H1 (cell line): ENCODE measurements at regions not wholly inside any gene's neighbourhood (a gene's known extent, or its start where the extent isn't known, plus 50 kb on each side); places are given as distances from the start of the nearest gene placed in this dataset.

Experiments
- CTCF ChIA-PET: fragments of 300-600 bp; sonication (Branson Sonifier 250); formaldehyde crosslinking; loops from one replicate; lab custom pipeline; 2021; ENCODE audit not compliant: partially characterized antibody; lab: Charles Lee
- POLR2A ChIA-PET: fragments of 300-600 bp; sonication (Branson Sonifier 250); formaldehyde crosslinking; loops from one replicate; lab custom pipeline; 2021; ENCODE audit warnings: inconsistent platforms; ENCODE audit not compliant: partially characterized antibody; lab: Charles Lee
- DNase-seq, 2 experiments: peaks; one replicate each; pipeline versions ENCODE4 v3.0.0 to v3.0.0-alpha.2; 2010 to 2022; ENCODE audit warnings: low spot score in 2 of 2, low read depth in 1 of 2, mixed read lengths in 1 of 2
- FAIRE-seq: peaks from 2 replicates; lab custom pipeline; 2011; peaks lifted over from hg19 to GRCh38; lab: Jason Lieb, UNC
- H2AFZ ChIP-seq: 2 replicates; pipeline ENCODE4 v1.8.1; 2012; ENCODE audit warnings: low read length, inconsistent platforms
- H2AK5ac ChIP-seq: 2 replicates; pipeline ENCODE4 v1.6.1; 2013; ENCODE audit warnings: low read depth, low read length
- H2BK120ac ChIP-seq: replicated peaks from 2 replicates; pipeline ENCODE3; 2013; ENCODE audit warnings: low read depth, low read length, inconsistent platforms
- H2BK12ac ChIP-seq: 2 replicates; pipeline ENCODE4 v1.6.1; 2013; ENCODE audit warnings: low read depth, low read length
- H2BK15ac ChIP-seq: 2 replicates; pipeline ENCODE4 v1.6.1; 2013; ENCODE audit warnings: low read length
- H2BK20ac ChIP-seq: 2 replicates; pipeline ENCODE4 v1.6.1; 2013; ENCODE audit warnings: low read length
- H2BK5ac ChIP-seq: 2 replicates; pipeline ENCODE4 v1.6.1; 2013; ENCODE audit warnings: low read depth, low read length
- H3K14ac ChIP-seq: 2 replicates; pipeline ENCODE4 v1.6.1; 2013; ENCODE audit warnings: inconsistent platforms; ENCODE audit not compliant: insufficient read length
- H3K18ac ChIP-seq: 2 replicates; pipeline ENCODE4 v1.6.1; 2013; ENCODE audit warnings: low read length; ENCODE audit errors: extremely low read depth
- H3K23ac ChIP-seq: 2 replicates; pipeline ENCODE4 v1.6.1; 2013; ENCODE audit warnings: inconsistent platforms; ENCODE audit not compliant: insufficient read length
- H3K23me2 ChIP-seq: 2 replicates; pipeline ENCODE4 v1.6.1; 2013; ENCODE audit warnings: low read depth, low read length
- H3K27ac ChIP-seq: 2 replicates; pipeline ENCODE4 v1.6.1; 2011; ENCODE audit warnings: low read depth, low read length, inconsistent platforms
- H3K27me3 ChIP-seq, 4 experiments: replicated peaks in 1 of 4; 1 replicate in 1 of 4; 2 replicates in 3 of 4; pipeline versions ENCODE4 v1.6.1 to v1.8.1; 2011 to 2013; ENCODE audit warnings: low read length in 3 of 4, mild to moderate bottlenecking in 3 of 4, inconsistent platforms in 2 of 4, mixed read lengths in 2 of 4, moderate library complexity in 1 of 4; ENCODE audit not compliant: control insufficient read depth in 3 of 4, insufficient read depth in 3 of 4; ENCODE audit errors: extremely low read depth in 1 of 4
- H3K36me3 ChIP-seq, 4 experiments: 2 replicates each; pipeline versions ENCODE4 v1.6.1 to v1.8.1; 2011 to 2013; ENCODE audit warnings: mild to moderate bottlenecking in 4 of 4, low read length in 3 of 4, moderate library complexity in 2 of 4, control low read depth in 1 of 4, inconsistent platforms in 1 of 4; ENCODE audit not compliant: insufficient read depth in 4 of 4, control insufficient read depth in 2 of 4
- H3K4ac ChIP-seq: replicated peaks from 2 replicates; pipeline ENCODE3; 2013; ENCODE audit warnings: low read length, low read depth, mixed read lengths, inconsistent platforms; ENCODE audit not compliant: insufficient read length
- H3K4me1 ChIP-seq, 4 experiments: replicated peaks in 1 of 4; 1 replicate in 1 of 4; 2 replicates in 3 of 4; pipeline versions ENCODE4 v1.6.1 to v1.8.1; 2011 to 2013; ENCODE audit warnings: low read length in 3 of 4, inconsistent platforms in 2 of 4, mixed read lengths in 1 of 4; ENCODE audit not compliant: insufficient read depth in 4 of 4, control insufficient read depth in 3 of 4
- H3K4me2 ChIP-seq, 2 experiments: 2 replicates each; pipeline versions ENCODE4 v1.6.1 to v1.8.1; 2011 to 2013; ENCODE audit warnings: low read depth in 2 of 2, low read length in 2 of 2, control low read depth in 1 of 2, inconsistent platforms in 1 of 2, mild to moderate bottlenecking in 1 of 2; ENCODE audit not compliant: insufficient read depth in 1 of 2
- H3K4me3 ChIP-seq, 4 experiments: fragments of 200-600, 300-600 bp in 1 of 4; sonication (generic), shearing (Covaris generic), sonication (Bioruptor Twin) in 1 of 4; 2 replicates each; pipeline versions ENCODE4 v1.5.1 to v1.8.1; 2011 to 2016; ENCODE audit warnings: low read length in 4 of 4, low read depth in 3 of 4, control low read depth in 2 of 4, inconsistent platforms in 2 of 4, mild to moderate bottlenecking in 2 of 4, mixed read lengths in 1 of 4, moderate library complexity in 1 of 4; ENCODE audit not compliant: insufficient read depth in 2 of 4; ENCODE audit errors: extremely low read depth in 1 of 4
- H3K56ac ChIP-seq: replicated peaks from 2 replicates; pipeline ENCODE3; 2013; ENCODE audit warnings: low read depth, mild to moderate bottlenecking, mixed read lengths, low read length, inconsistent platforms; ENCODE audit not compliant: insufficient read length
- H3K79me1 ChIP-seq: 2 replicates; pipeline ENCODE4 v1.6.1; 2013; ENCODE audit warnings: low read depth, low read length, control low read depth
- H3K79me2 ChIP-seq, 2 experiments: 2 replicates each; pipeline versions ENCODE4 v1.6.1 to v1.8.1; 2012 to 2013; ENCODE audit warnings: low read length in 2 of 2, mild to moderate bottlenecking in 2 of 2, inconsistent platforms in 1 of 2; ENCODE audit not compliant: insufficient read depth in 2 of 2, control insufficient read depth in 1 of 2
- H3K9ac ChIP-seq, 4 experiments: replicated peaks in 1 of 4; 1 replicate in 1 of 4; 2 replicates in 3 of 4; pipeline versions ENCODE4 v1.6.1 to v1.8.1; 2011 to 2013; ENCODE audit warnings: low read depth in 3 of 4, low read length in 3 of 4, control low read depth in 2 of 4, mild to moderate bottlenecking in 2 of 4, moderate library complexity in 2 of 4, inconsistent platforms in 1 of 4; ENCODE audit errors: extremely low read depth in 1 of 4
- H3K9me3 ChIP-seq, 2 experiments: 2 replicates each; pipeline versions ENCODE4 v1.6.1 to v1.8.1; 2012 to 2013; ENCODE audit warnings: mild to moderate bottlenecking in 2 of 2, moderate library complexity in 2 of 2, control low read depth in 1 of 2, inconsistent platforms in 1 of 2, low read depth in 1 of 2, low read length in 1 of 2, mixed read lengths in 1 of 2; ENCODE audit not compliant: insufficient read depth in 2 of 2
- H4K20me1 ChIP-seq, 2 experiments: replicated peaks in 1 of 2; 2 replicates each; pipeline versions ENCODE3 to v1.8.1; 2011 to 2013; ENCODE audit warnings: inconsistent platforms in 2 of 2, low read length in 2 of 2, mild to moderate bottlenecking in 1 of 2; ENCODE audit not compliant: insufficient read depth in 2 of 2, control insufficient read depth in 1 of 2
- H4K5ac ChIP-seq: 2 replicates; pipeline ENCODE4 v1.6.1; 2013; ENCODE audit warnings: low read length, low read depth, mixed read lengths, inconsistent platforms; ENCODE audit not compliant: insufficient read length
- H4K8ac ChIP-seq: 2 replicates; pipeline ENCODE4 v1.8.0; 2013; ENCODE audit warnings: mild to moderate bottlenecking, moderate library complexity, low read length, inconsistent platforms; ENCODE audit not compliant: insufficient read depth; ENCODE audit errors: extremely low read depth
- H4K91ac ChIP-seq: replicated peaks from 2 replicates; pipeline ENCODE3; 2013; ENCODE audit warnings: low read length, mixed read lengths, inconsistent platforms; ENCODE audit not compliant: insufficient read length
- WGBS, 2 experiments: shearing (Covaris generic) in 1 of 2; methylation state at CpG; one replicate each; pipeline versions ENCODE4 v1.1.6 to v1.1.7; 2013 to 2015; ENCODE audit warnings: low lambda C conversion rate in 2 of 2, mixed read lengths in 2 of 2, inconsistent platforms in 1 of 2, low coverage in 1 of 2, missing lambda C conversion rate in 1 of 2; ENCODE audit not compliant: insufficient replicate concordance in 2 of 2, insufficient coverage in 1 of 2, insufficient read length in 1 of 2; ENCODE audit errors: extremely low coverage in 1 of 2, missing lambda C conversion rate in 1 of 2; 5-methylcytosine and 5-hydroxymethylcytosine counted together
- TF ChIP-seq, protein P1 (sequence below): fragments of 300-600 bp; sonication (generic); IDR thresholded peaks from 2 replicates; pipeline ENCODE4 v1.7.1; 2012; ENCODE audit warnings: low read length, moderate library complexity, mild to moderate bottlenecking, inconsistent platforms; ENCODE audit not compliant: insufficient replicate concordance

DNA sequence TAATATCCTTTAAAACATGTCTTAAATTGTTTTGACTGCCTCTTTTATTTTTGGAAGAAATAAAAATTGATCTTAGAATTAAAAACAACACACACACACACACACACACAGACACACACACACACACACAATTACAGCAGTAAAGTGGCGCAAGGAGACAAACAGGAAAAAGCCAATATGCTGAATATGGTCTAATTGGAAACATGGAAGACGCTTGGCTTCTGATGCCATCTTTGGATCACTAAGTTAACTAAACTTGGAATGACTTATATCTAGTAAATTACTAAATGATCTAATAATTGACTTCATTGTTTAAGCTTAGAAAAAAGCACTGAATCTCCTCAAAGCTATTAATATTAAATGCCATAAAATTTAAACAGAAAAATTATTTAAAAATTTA lies 1093.4 kb downstream of the ADGRL3 start:
- H3K4me1 ChIP-seq = no peaks in the 10 kb centered on the region
- FAIRE-seq (no peak), DNase-seq (no peak)
- no peak overlapping the region for H4K8ac ChIP-seq
- H2BK20ac ChIP-seq = no peak overlapping the region
- H3K9ac ChIP-seq = no peak overlapping the region
- no peak overlapping the region for H3K4ac ChIP-seq
- H4K91ac ChIP-seq = no peak overlapping the region
- H3K9me3 ChIP-seq = 0 out of 4 replicates have a peak, but pooled peaks cover 0 to 3% of the 10 kb centered on the region in 2 experiments
- H3K27ac ChIP-seq = no peak overlapping the region
- no peaks in the 10 kb centered on the region for H4K20me1 ChIP-seq
- H3K36me3 ChIP-seq = no peaks in the 10 kb centered on the region
- no peak overlapping the region for H2AK5ac ChIP-seq
- H3K14ac ChIP-seq = no peak overlapping the region
- H2BK120ac ChIP-seq = no peak overlapping the region
- no peak overlapping the region for H3K4me3 ChIP-seq
- no peak overlapping the region for H3K23ac ChIP-seq
- no peaks in the 10 kb centered on the region for H3K79me1 ChIP-seq
- no peak overlapping the region for H2BK5ac ChIP-seq
- no peak overlapping the region for H3K18ac ChIP-seq
- H2BK15ac ChIP-seq = no peak overlapping the region
- ChIA-PET POLR2A (no interaction called here), CTCF (no interaction called here)
- 100% methylated on average over 2 of the region's 2 CpGs; no CpG with 5 or more reads in 1 of the 2 experiments for WGBS, 2 experiments
- no peak overlapping the region for H2AFZ ChIP-seq
- no peak overlapping the region for H2BK12ac ChIP-seq
- no peaks in the 10 kb centered on the region for H3K23me2 ChIP-seq
- H3K56ac ChIP-seq = no peak overlapping the region
- no peak overlapping the region for H3K4me2 ChIP-seq
- H4K5ac ChIP-seq = no peak overlapping the region
- no peaks in the 10 kb centered on the region for H3K79me2 ChIP-seq
- H3K27me3 ChIP-seq = no peaks in the 10 kb centered on the region
- TF ChIP-seq, protein P1, sequence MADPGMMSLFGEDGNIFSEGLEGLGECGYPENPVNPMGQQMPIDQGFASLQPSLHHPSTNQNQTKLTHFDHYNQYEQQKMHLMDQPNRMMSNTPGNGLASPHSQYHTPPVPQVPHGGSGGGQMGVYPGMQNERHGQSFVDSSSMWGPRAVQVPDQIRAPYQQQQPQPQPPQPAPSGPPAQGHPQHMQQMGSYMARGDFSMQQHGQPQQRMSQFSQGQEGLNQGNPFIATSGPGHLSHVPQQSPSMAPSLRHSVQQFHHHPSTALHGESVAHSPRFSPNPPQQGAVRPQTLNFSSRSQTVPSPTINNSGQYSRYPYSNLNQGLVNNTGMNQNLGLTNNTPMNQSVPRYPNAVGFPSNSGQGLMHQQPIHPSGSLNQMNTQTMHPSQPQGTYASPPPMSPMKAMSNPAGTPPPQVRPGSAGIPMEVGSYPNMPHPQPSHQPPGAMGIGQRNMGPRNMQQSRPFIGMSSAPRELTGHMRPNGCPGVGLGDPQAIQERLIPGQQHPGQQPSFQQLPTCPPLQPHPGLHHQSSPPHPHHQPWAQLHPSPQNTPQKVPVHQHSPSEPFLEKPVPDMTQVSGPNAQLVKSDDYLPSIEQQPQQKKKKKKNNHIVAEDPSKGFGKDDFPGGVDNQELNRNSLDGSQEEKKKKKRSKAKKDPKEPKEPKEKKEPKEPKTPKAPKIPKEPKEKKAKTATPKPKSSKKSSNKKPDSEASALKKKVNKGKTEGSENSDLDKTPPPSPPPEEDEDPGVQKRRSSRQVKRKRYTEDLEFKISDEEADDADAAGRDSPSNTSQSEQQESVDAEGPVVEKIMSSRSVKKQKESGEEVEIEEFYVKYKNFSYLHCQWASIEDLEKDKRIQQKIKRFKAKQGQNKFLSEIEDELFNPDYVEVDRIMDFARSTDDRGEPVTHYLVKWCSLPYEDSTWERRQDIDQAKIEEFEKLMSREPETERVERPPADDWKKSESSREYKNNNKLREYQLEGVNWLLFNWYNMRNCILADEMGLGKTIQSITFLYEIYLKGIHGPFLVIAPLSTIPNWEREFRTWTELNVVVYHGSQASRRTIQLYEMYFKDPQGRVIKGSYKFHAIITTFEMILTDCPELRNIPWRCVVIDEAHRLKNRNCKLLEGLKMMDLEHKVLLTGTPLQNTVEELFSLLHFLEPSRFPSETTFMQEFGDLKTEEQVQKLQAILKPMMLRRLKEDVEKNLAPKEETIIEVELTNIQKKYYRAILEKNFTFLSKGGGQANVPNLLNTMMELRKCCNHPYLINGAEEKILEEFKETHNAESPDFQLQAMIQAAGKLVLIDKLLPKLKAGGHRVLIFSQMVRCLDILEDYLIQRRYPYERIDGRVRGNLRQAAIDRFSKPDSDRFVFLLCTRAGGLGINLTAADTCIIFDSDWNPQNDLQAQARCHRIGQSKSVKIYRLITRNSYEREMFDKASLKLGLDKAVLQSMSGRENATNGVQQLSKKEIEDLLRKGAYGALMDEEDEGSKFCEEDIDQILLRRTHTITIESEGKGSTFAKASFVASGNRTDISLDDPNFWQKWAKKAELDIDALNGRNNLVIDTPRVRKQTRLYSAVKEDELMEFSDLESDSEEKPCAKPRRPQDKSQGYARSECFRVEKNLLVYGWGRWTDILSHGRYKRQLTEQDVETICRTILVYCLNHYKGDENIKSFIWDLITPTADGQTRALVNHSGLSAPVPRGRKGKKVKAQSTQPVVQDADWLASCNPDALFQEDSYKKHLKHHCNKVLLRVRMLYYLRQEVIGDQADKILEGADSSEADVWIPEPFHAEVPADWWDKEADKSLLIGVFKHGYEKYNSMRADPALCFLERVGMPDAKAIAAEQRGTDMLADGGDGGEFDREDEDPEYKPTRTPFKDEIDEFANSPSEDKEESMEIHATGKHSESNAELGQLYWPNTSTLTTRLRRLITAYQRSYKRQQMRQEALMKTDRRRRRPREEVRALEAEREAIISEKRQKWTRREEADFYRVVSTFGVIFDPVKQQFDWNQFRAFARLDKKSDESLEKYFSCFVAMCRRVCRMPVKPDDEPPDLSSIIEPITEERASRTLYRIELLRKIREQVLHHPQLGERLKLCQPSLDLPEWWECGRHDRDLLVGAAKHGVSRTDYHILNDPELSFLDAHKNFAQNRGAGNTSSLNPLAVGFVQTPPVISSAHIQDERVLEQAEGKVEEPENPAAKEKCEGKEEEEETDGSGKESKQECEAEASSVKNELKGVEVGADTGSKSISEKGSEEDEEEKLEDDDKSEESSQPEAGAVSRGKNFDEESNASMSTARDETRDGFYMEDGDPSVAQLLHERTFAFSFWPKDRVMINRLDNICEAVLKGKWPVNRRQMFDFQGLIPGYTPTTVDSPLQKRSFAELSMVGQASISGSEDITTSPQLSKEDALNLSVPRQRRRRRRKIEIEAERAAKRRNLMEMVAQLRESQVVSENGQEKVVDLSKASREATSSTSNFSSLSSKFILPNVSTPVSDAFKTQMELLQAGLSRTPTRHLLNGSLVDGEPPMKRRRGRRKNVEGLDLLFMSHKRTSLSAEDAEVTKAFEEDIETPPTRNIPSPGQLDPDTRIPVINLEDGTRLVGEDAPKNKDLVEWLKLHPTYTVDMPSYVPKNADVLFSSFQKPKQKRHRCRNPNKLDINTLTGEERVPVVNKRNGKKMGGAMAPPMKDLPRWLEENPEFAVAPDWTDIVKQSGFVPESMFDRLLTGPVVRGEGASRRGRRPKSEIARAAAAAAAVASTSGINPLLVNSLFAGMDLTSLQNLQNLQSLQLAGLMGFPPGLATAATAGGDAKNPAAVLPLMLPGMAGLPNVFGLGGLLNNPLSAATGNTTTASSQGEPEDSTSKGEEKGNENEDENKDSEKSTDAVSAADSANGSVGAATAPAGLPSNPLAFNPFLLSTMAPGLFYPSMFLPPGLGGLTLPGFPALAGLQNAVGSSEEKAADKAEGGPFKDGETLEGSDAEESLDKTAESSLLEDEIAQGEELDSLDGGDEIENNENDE = no peak
